GM19240 (cell line): ENCODE measurements at regions not wholly inside any gene's neighbourhood (a gene's known extent, or its start where the extent isn't known, plus 50 kb on each side); places are given as distances from the start of the nearest gene placed in this dataset.

Experiments
- DNase-seq: peaks from one replicate; pipeline ENCODE4 v3.0.0; 2011; ENCODE audit warnings: low spot score; ENCODE audit not compliant: insufficient read length

DNA sequence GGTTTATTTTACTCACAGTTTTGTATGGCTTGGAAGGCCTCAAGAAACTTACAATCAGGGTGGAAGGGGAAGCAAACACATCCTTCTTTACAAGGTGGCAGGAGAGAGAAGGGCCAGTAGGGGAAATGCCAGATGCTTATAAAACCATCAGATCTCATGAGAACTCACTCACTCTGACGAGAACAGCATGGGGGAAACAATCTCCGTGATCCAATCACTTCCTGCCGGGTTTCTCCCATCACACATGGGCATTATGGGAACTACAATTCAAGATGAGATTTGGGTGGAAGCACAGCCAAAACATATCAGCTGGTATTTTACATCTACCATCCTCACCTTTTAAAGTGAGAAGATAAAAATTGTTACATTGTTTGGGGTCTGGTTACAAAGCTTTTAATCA is 427.9 kb upstream of the CDH7 start:
- no peak for DNase-seq

DNA sequence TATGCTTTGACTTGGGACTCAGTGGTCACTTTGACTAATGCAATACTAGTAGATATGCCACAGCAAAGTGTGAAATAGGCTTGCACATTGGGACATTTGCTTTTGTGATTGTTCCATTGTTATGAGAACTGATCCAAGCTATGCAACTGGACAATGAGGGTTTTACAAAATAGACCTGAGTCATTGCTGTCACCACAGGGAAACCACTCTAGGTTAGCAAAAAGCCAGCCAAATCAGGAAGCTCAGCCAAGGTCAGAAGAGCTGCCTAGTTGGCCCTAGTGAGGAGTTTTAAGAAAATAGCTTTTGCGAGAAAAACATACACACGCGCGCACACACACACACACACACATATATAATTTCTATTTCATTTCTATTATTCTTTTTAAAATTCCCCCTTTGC is 452.4 kb upstream of the CDH7 start:
- DNase-seq = no peak

DNA sequence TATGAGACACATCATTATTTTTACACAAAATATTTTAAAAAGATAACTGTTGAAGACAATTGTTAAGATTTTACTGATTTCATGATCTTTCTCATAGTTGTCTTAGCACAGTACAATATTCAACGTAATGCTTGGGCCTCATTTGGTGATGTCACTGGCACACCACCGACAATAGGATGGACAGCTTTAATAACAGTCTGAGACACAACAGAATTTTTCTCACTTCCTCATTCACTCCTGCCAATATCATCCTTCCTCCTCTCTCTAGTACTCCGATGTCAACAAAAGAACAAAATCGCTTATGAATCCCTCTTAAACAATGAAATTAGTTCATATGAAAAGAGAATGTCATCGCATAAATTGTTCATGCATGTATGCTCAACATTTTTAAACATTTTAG is 461.9 kb upstream of the CDH7 start:
- no peak for DNase-seq

DNA sequence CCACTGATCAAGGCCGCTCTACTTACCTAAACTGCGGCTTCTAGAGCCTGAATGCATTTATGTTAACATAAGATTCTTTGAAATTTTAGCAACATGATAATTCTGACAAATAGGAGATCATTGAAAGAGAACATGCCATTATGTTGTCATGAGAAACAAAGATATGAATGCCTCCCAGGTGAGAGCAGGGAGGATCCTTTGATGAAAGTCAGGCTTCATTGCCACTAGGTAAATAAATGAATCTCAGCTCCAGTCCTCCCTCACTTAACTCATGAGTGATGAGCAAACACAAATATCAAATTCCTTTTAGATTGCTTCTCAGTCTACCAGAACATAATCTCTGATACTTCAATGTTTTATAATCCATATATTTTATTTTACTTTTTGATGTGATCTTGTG is 463.2 kb upstream of the CDH7 start:
- no peak for DNase-seq

DNA sequence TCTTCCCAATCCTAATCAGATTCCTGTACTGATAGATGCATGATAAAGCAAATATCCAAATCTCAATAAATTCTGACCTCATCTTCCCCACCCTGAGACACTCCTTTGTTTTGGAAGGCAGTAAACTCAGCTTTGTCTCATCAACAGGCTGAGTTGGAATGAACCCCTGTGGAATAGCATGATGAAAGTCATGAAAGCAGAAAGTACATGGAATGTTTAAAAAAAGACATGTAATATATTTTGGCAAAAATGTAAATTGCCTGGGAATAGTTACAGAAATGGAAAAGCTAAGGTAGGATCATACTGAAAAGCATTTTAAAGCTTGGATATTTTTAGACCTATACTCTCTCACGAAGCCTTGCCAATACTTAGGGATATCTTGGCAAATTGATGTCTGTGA is 468.7 kb upstream of the CDH7 start:
- DNase-seq = no peak

DNA sequence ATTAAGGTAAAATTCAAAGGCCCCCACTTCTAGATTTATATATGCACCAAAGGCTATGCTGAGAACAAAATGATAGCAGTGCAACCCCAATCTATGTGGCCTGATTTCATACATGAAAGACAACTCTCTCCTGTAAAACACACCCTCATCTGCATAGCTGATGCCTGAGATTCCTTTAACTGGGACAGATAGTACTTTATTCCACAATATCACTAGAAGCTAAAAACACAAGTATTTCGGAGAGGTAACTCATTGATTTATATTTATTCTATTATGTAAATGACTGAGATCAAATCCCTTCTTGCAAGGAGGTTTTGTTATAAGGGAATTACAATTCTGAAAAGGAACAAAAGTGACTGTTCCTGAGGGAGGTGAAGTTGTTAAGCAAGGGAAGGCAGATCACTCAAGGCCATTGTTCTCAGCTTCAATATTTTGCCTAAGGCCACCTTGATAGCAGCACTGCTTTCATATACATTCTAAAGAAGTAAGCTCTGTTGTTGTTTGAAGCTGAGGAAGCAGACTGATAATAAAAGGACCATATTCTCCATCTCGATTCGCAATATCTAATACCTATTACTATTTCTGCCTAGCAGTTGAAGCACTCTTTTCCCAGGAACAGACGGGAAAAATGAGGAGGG is 471.0 kb upstream of the CDH7 start:
- no peak for DNase-seq

DNA sequence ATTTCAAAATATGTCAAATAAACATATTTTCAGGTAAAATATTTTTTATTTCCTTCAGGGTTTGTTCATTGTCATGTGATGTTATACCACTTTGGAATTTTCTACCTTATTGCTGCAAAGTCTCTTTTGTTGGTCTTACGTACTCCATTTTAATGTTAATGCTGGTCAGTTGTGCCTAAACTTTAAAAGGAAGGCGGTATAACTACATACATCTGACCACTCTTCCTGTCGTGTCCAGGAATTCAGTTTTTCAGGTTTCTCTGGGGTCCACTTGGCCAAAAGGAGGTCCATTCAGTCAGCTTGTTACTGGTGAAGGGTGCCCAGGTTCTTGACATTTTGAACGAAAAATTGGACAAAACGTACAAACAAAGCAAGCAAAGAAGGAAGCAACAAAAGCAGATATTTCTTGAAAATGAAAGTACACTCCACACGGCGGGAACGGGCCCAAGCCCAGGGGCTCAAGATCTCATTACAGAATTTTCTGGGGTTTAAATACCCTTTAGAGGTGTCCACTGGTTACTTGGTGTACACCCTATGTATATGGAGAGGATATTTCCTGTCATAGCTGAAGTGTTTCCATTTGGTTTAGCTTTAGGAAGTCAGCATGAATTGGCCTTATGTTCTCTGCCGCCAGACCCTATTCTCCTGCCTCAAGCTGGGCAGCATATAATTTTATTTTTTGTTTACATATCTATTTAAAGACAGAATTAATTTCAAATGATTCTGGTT is 471.7 kb upstream of the CDH7 start:
- DNase-seq = no peak

DNA sequence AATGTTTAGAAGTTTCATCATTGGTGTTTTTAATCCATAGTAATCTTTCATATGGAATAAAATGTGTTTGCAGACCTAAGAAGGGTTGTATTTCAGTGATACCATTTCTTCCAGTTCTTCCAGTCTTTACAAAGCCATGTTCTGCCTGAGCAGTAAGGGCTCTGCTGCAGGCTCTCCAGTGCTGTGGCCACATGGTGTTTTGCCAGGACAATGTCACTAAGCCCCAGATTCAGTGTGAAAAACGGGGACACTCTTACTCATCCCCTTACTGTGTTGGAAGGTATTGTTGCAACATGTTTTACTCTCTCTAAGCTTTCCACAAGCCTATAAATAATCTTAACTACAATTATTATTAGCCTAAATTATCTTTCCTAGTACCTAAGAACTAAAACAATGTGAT is 481.4 kb upstream of the CDH7 start:
- no peak for DNase-seq

DNA sequence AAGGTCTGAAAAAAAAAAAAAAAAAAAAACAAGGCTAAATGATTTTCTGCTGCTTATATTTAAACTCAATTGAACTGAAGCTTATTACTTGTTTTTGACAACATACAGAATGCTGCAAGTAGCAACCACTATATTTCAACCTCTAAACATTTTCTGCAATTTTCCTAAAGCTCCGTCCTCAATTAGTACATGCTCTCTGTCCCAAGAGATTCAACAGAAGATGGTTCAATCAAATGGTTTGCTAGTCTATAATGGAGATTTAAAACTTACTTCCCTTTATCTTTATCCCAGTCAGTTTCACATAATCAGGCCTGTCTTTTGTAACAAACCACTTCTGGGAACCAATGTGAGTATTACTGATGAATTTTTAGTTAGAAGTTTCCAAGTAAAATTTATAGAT is 485.1 kb upstream of the CDH7 start:
- DNase-seq = no peak

DNA sequence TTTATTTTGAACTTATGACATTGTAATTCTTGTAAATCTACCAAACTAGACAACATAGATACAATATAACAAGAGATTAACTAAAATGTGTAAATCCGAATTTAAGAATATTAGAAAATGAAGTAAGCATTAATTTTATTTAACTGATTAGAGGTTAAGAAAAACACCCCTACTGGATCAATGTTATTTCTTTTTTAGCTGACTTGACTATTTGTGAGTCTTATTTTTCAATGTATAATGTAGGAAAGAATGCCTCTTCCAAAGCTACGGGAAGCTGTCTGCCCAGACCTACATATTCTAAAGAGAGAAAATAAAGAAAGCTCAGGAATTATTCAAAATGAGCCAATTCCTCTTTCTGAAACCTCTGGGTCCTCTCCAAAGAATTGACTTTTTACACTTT is 490.8 kb upstream of the CDH7 start:
- no peak for DNase-seq

DNA sequence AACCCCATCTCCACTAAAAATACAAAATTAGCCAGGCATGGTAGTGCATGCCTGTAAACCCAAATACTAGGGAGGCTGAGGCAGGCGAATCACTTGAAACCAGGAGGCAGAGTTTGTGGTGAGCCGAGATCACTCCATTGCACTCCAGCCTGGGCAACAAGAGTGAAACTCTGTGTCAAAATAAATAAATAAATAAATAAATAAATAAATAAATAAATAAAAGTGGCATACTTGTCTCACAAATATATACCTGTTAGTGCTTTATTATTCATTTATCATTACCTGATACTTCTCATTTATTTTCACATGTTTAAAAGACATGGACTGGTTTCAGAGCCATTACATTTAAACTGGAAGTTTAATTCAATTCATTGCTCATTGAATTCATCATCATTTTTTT is 491.4 kb upstream of the CDH7 start:
- DNase-seq = no peak

DNA sequence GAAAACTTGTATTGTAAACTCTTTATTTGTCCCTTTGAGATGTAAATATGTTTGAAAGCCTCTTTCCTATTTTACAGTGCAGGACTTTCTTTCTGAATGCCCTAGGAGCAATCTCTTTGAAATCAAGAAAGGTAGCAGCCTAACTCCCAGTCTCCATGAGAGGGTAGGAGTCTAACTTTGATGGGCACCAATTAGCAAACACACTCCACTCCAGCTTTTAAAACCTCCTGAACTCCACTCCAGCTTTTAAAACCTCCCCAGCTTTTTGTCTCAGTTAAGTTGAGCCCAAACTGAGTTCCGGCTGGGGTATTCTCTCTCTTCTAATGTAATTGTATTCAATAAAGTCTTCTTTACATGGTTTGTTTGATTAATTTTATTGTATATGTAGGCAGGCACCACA is 493.7 kb upstream of the CDH7 start:
- DNase-seq = no peak

DNA sequence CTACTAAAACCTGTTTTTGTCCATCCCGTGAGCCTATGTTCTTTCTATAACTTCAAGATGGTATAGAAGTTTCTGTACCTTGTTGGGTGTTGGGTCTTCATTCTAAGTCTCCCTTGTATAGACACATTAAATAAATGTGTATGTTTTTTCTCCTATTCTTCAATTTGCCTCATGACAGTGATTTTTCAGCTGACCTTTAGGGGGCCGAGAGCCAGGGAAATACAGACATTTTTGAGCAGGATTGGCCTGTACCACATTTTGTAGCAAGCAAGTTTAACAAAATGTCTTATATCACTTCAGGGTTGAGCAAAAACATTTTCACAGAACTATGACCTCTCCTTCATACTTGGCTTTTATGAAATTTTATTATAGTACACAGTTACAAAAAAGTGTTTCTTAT is 495.4 kb upstream of the CDH7 start:
- no peak for DNase-seq

DNA sequence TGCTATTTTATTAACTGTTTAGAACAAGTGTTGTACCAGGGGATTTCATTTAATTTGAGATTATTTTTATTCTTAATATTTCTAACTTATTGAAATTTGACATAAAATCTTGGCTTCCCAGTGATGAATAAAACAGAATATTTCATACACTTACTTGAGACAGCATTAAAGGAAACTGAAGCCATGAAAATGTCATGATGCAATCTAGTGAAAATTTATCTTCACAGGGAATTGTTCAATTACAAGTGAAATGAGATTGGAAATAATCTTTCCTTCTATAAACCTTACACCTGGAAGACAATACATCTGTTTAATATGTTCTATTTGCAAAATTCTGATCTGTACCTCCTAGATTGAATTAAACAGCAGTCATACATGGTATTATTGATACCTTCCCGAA is 511.0 kb upstream of the CDH7 start:
- DNase-seq = no peak

DNA sequence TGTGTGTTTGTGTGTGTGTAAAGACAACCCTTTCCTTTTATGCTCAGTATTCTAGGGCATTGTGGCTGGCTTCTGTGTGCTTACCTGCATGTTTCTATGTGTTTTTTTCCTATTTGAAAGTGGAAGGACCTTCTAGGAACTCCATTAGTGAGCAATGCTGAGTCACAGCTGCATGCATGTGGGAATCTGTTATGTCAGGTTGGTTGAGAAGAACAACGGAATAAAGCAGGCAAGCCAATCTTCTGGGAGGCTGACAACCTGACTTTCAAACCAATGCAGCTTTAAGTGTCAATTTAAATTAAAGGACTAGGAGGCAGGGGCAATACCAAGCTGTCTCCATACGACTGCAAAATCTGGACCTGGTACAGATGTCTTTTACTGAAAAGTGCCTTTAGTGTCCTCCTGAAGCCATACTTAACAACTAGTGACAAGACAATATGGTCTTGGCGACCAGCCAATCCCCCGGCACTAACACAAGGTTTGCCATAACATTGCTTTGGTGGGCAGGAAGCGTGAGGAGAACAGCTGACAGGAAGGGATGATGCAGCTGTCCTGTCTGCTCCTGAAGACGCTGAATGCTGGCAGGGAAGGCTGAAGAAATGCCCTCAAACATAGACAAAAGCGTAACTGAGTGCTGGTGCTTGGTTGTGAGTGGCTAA is 514.7 kb upstream of the CDH7 start:
- DNase-seq = no peak

DNA sequence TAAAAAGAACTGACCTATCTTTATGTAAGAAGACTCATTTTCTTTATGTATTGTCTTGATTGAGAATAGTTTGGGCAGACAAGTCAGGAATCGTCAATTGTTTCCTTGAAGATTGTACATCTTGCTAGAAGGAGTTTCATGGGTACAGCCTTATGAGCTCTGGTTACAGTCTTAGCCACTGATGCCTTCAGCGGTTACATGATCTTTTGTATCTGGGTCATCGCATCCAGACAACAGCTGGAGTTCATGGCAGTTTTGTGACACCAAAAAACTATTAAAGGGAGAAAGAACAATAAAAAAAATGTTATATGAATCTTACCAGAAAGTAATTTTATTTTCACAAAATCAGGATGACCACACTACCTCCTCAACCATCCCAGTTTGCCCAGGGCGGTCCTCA is 520.5 kb upstream of the CDH7 start:
- DNase-seq = no peak

DNA sequence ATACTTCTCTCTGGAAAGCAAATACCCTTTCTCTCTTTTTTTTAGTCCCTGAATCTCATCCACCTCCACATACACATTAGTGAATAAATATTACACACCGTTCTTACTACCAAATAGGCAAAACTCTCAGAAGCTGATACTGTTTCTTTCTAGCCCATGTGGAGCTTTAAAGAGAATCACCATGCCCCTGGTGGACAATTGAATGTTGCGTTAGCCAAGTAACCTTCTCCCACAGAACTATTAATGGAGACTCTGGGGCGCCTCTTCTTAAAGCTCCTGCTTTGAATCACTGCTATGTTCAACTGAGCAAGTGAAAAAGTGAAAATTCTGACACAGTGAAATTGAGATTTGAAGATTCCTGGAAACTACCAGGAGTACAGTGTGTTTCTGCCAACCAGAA is 522.8 kb upstream of the CDH7 start:
- DNase-seq = no peak

DNA sequence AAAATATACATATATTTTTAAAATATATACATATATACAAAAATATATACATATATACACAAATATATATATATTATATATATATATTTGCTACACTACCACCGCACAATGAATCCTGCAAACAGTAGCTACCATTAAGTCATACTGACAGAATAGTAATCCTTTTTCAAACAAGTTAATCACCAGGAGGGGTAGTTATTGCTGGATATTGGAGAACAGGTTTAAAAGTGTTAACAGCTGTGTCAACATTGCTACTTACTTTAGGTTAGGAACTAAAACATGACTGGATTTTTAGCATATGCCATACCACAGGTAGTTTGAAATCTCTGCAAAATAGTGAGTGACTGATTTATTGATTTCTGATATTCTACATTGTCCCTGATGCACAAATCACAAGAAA is 529.1 kb upstream of the CDH7 start:
- no peak for DNase-seq

DNA sequence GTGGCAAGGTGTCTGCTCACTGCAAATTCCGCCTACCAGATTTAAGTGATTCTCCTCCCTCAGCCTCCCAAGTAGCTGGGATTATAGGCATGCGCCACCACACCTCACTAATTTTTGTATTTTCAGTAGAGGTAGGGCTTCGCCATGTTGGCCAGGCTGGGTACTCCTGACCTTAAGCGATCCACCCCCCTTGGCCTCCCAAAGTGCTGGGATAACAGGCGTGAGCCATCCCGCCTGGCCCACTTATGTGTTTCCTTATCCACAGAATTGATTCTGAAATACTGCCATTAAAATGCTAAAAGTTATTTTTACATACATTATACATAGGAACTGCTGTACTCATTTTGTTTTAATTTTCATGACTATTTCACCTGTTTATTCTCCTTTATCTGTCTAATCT is 529.7 kb upstream of the CDH7 start:
- DNase-seq = no peak

DNA sequence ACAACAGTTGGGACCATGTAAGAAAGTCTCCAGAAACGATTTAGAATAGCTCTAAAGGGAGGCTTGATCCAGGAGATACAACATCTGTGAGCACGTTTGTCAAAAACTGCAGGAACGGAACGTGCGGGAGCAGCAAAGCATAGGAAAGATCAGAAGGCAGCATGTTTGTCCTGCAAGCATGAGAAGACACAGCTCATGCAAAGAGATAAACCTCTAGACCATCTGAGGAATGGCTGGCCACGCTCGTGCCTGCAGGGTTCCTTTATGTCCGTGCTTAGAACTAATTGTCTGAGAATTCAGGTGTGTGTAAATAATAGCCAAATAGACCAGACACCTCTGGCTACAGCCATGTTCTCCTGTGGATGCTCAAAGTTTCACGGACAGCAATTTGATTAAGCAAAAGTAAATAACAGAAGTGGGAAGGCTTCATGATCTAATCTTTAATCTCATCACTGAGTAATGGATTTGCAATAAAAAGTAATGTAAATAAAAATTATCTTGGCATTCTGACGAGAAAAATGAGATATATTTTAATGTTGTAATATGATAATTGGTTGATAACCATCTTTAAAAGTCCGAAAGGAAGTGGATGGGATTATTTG is 534.8 kb upstream of the CDH7 start:
- DNase-seq = no peak

DNA sequence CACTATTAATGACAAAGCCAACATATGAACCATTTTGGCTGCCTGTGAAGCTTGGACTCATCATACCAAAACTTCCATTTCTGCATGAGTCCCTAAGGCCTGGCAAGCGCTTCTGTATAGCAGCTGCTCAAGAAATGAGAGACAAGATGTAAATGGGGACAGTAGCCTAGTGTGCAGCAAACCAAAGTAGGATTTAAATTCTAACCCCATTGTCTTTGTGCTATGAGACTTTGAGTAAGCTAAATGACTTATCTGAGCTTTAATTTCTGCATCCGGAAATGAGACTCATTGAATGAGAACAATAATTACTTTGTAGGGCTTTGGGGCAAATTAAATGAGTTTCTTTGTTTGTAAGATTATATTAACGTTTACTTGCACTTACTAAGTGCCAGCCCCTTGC is 536.4 kb upstream of the CDH7 start:
- DNase-seq = no peak

DNA sequence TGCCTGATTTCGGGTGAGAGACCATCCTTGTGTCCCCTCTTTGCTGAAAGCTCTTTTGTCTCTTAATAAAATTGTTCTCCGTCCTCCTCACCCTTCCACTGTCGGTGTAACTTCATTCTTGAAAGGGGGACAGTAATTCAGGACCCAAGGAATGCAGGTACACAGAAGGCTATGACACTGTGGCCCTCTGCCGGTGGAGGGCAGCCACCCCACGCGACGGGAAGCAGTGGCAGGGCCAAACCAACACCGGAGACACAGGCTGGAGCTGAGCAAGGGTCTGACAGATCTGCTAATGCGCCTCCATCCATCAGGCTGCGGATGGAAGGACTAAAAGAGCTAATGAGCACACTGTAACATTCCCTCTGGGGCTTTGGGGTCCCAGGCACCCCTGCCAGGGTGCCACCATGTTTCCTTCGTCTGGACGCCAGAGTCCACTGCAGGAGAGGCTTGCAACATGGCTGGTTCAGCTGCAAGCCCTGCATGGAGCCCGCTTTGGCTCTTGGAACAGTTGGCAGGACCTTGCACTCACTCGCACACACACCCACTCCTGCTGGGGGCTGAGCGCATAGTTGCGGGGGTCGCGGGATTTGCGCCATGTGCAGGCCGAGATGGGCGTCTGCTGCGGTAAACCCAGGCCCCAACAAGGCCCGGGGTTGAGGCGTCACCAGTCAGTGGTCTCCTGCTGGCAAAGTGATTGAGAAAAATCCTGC is 544.1 kb upstream of the CDH7 start:
- no peak for DNase-seq
